ENCODE measurements at regions not wholly inside any gene's neighbourhood (a gene's known extent, or its start where the extent isn't known, plus 50 kb on each side); places are given as distances from the start of the nearest gene placed in this dataset.
"Not testable (repeated sequence)": the region's sequence is repeated elsewhere in the genome, so short reads cannot be mapped to it uniquely, and the experiment has no call there.

GRCh38 chr9:102728946-102729345, 266.2 kb upstream of the CYLC2 start:
- no peaks in the 10 kb centered on the region for H3K27me3 ChIP-seq (ENCODE audit: insufficient read depth, poor library complexity, severe bottlenecking)
- H3K27ac ChIP-seq (replicated peaks): no peak overlapping the region
- H3K4me3 ChIP-seq (replicated peaks; ENCODE audit: insufficient read depth, low read length): no peak overlapping the region
- DNase-seq (ENCODE audit: low read depth in 1 of 2, low spot score in 1 of 2): no peak
- TF ChIP-seq CTCF (IDR thresholded peaks at IDR 0.05; ENCODE audit: insufficient read depth, low read length) (no peak), SPI1 (IDR thresholded peaks at IDR 0.05; ENCODE audit: borderline replicate concordance, low read depth) (no peak), GABPA (IDR thresholded peaks at IDR 0.05; ENCODE audit: low read depth) (no peak), REST (IDR thresholded peaks at IDR 0.05; ENCODE audit: insufficient replicate concordance, low read depth) (no peak), POLR2AphosphoS5 (IDR thresholded peaks at IDR 0.05; ENCODE audit: low read depth) (no peak)

- no peak for DNase-seq (ENCODE audit: low read depth in 1 of 2, low spot score in 1 of 2)
- Histone ChIP-seq H3K27me3 (ENCODE audit: insufficient read depth, poor library complexity, severe bottlenecking) (no peaks in the 10 kb centered on the region), H3K4me3 (replicated peaks; ENCODE audit: insufficient read depth, low read length) (no peak overlapping the region), H3K27ac (replicated peaks) (no peak overlapping the region)
- no peak for TF ChIP-seq GABPA (IDR thresholded peaks at IDR 0.05; ENCODE audit: low read depth)
- TF ChIP-seq SPI1 (IDR thresholded peaks at IDR 0.05; ENCODE audit: borderline replicate concordance, low read depth): no peak
- no peak for TF ChIP-seq POLR2AphosphoS5 (IDR thresholded peaks at IDR 0.05; ENCODE audit: low read depth)
- no peak for TF ChIP-seq REST (IDR thresholded peaks at IDR 0.05; ENCODE audit: insufficient replicate concordance, low read depth)
- TF ChIP-seq CTCF (IDR thresholded peaks at IDR 0.05; ENCODE audit: insufficient read depth, low read length): no peak
Measured at GRCh38 chr9:102714184-102714583, 280.9 kb upstream of the CYLC2 start.

- DNase-seq (ENCODE audit: low read depth in 1 of 2, low spot score in 1 of 2); H3K27me3 ChIP-seq (ENCODE audit: insufficient read depth, poor library complexity, severe bottlenecking); H3K27ac ChIP-seq (replicated peaks); H3K4me3 ChIP-seq (replicated peaks; ENCODE audit: insufficient read depth, low read length): not testable (repeated sequence)
Measured at GRCh38 chr9:102712910-102713309, 282.2 kb upstream of the CYLC2 start.

- TF ChIP-seq GABPA (IDR thresholded peaks at IDR 0.05; ENCODE audit: low read depth) (no peak), POLR2AphosphoS5 (IDR thresholded peaks at IDR 0.05; ENCODE audit: low read depth) (no peak), SPI1 (IDR thresholded peaks at IDR 0.05; ENCODE audit: borderline replicate concordance, low read depth) (no peak), REST (IDR thresholded peaks at IDR 0.05; ENCODE audit: insufficient replicate concordance, low read depth) (no peak), CTCF (IDR thresholded peaks at IDR 0.05; ENCODE audit: insufficient read depth, low read length) (no peak)
- Histone ChIP-seq H3K27me3 (ENCODE audit: insufficient read depth, poor library complexity, severe bottlenecking) (no peaks in the 10 kb centered on the region), H3K4me3 (replicated peaks; ENCODE audit: insufficient read depth, low read length) (no peak overlapping the region), H3K27ac (replicated peaks) (no peak overlapping the region)
- DNase-seq (ENCODE audit: low read depth in 1 of 2, low spot score in 1 of 2): no peak
Measured at GRCh38 chr9:102700936-102701335, 294.2 kb upstream of the CYLC2 start.
